ENCODE measurements at regions not wholly inside any gene's neighbourhood (a gene's known extent, or its start where the extent isn't known, plus 50 kb on each side); places are given as distances from the start of the nearest gene placed in this dataset.
A peak's percentile ranks its signal among the peaks of the same experiment; 100 is the strongest.
"Not testable (repeated sequence)": the region's sequence is repeated elsewhere in the genome, so short reads cannot be mapped to it uniquely, and the experiment has no call there.

DNA sequence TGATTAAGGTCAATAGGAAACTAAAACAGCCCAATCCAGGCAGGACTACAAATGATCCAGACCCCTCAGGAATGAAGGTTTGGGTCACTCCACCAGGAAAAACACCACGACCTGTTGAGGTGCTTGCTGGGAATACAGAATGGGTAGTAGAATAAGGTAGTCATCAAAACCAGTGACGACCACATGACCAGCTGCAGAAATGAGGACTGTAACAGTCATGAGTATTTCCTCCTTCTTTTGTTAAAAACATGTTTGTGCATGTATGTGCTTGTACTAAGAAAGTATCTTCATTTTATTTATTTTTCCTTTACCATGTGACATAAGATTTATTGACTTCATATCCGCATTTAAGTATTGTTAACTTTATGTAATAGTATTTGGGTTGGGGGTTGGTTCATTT lies 603.5 kb upstream of the NR3C2 start:
- Histone ChIP-seq H3K36me3 (no peaks in the 10 kb centered on the region), H3K27me3 (no peaks in the 10 kb centered on the region), H3K27ac (no peak overlapping the region), H3K4me3 (no peak overlapping the region), H3K9me3 (no peaks in the 10 kb centered on the region), H3K4me1 (no peaks in the 10 kb centered on the region)
- TF ChIP-seq, protein P1, sequence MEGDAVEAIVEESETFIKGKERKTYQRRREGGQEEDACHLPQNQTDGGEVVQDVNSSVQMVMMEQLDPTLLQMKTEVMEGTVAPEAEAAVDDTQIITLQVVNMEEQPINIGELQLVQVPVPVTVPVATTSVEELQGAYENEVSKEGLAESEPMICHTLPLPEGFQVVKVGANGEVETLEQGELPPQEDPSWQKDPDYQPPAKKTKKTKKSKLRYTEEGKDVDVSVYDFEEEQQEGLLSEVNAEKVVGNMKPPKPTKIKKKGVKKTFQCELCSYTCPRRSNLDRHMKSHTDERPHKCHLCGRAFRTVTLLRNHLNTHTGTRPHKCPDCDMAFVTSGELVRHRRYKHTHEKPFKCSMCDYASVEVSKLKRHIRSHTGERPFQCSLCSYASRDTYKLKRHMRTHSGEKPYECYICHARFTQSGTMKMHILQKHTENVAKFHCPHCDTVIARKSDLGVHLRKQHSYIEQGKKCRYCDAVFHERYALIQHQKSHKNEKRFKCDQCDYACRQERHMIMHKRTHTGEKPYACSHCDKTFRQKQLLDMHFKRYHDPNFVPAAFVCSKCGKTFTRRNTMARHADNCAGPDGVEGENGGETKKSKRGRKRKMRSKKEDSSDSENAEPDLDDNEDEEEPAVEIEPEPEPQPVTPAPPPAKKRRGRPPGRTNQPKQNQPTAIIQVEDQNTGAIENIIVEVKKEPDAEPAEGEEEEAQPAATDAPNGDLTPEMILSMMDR (IDR thresholded peaks at IDR 0.05) = no peak
- no peak for TF ChIP-seq POLR2A (IDR thresholded peaks at IDR 0.05)
- DNase-seq = no peak

DNA sequence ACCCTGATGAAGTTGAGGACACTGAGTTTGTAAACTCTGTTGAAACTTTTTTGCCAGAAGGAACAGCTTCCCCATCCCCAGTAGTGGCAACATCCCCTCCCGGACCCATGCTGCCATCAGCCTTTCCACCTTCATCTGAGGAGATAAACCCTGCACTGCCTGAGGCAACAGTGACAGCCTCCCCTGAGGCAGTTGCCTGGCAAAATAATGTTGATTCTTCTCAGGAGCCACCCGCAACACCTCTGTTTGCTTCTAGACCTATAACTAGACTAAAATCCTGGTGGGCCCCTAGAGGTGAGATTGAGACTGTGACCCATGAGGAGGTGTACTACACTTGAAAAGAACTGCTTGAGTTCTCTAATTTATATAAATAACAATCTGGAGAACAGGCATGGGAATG lies 597.6 kb upstream of the NR3C2 start:
- H3K27ac ChIP-seq, H3K36me3 ChIP-seq, H3K27me3 ChIP-seq, H3K4me3 ChIP-seq, H3K9me3 ChIP-seq, DNase-seq, H3K4me1 ChIP-seq: not testable (repeated sequence)

DNA sequence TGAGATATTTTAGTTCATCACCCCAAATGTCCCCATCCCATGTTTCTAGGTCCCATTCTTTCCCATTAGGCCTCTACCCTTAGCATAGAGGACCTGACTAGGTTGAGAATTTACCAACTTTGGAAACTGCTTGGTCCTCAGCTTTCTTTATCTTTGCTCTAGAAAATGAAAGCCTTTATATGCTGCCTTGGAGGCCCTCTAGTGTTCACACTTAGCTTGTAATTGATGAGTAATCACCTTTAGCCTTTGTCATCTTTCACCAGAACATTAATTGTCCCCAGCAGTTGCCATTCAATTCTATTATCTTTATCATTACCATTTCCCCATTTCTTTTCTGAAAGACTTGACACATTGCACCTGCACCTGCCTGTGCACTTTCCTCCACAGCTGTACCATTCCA lies 589.2 kb upstream of the NR3C2 start:
- Histone ChIP-seq H3K4me1 (no peaks in the 10 kb centered on the region), H3K27ac (no peak overlapping the region), H3K27me3 (no peaks in the 10 kb centered on the region), H3K4me3 (no peak overlapping the region), H3K9me3 (no peaks in the 10 kb centered on the region), H3K36me3 (no peaks in the 10 kb centered on the region)
- no peak for DNase-seq
- TF ChIP-seq, protein P1 (IDR thresholded peaks at IDR 0.05) = peak in 4 of 6 experiments; percentile 28 to 86 (median 80)
- no peak for TF ChIP-seq POLR2A (IDR thresholded peaks at IDR 0.05)

DNA sequence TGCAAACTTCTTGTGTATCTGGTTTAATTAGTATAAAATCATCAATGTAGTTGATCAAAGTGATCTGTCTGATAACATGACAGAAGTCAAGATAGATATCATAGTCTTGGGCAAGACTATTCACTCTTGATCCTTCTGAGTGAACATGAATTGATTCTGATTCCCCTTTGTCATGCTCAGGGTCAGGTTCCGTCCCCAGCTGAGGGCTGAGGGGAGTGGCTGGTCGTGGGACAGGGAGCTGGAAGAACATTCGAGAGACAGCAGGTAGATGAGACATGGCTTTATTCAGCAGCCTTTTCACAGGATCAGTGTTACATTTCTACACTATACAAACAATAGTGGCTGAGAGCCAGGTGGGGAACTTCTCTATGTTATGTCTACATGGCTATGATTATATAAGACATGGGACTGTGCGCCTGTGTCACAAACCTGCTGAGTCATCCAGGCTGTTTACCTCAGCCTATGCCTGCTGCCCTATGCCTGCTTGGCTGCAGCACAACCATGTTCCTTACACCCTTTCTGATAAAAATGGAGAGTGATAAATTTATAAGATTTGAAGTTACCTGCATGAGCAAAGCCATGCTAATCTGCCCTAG lies 586.9 kb upstream of the NR3C2 start:
- H3K27me3 ChIP-seq = no peaks in the 10 kb centered on the region
- H3K36me3 ChIP-seq = no peaks in the 10 kb centered on the region
- H3K27ac ChIP-seq = no peak overlapping the region
- peak in 1 of 3 donors; percentile 58 for DNase-seq
- TF ChIP-seq, protein P1 (IDR thresholded peaks at IDR 0.05) = no peak
- TF ChIP-seq POLR2A (IDR thresholded peaks at IDR 0.05) = no peak
- no peaks in the 10 kb centered on the region for H3K4me1 ChIP-seq
- H3K9me3 ChIP-seq = no peaks in the 10 kb centered on the region
- H3K4me3 ChIP-seq = no peak overlapping the region

DNA sequence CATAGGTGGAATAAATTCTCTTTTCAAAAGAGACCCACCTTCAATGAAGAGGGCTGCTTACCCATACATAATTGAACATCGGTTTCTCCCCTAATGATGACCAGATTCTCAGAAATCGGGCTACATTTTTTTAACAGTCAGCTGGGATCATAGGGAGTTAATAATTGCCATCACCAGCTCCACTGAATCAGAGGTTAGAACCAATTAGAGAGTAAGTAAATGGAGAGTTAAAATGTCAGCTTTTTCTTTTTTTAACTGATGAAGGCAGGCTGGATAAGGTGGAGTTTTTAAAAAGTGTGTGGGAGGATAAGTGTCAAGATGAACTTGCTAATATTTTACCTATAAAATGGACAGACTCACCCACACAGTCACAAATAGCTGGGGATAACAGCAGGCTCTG lies 584.5 kb upstream of the NR3C2 start:
- no peaks in the 10 kb centered on the region for H3K4me1 ChIP-seq
- H3K27me3 ChIP-seq = no peaks in the 10 kb centered on the region
- H3K4me3 ChIP-seq = no peak overlapping the region
- H3K36me3 ChIP-seq = no peaks in the 10 kb centered on the region
- no peak for DNase-seq
- no peak overlapping the region for H3K27ac ChIP-seq
- TF ChIP-seq POLR2A (IDR thresholded peaks at IDR 0.05) = no peak
- TF ChIP-seq, protein P1 (IDR thresholded peaks at IDR 0.05) = no peak
- H3K9me3 ChIP-seq = no peaks in the 10 kb centered on the region

DNA sequence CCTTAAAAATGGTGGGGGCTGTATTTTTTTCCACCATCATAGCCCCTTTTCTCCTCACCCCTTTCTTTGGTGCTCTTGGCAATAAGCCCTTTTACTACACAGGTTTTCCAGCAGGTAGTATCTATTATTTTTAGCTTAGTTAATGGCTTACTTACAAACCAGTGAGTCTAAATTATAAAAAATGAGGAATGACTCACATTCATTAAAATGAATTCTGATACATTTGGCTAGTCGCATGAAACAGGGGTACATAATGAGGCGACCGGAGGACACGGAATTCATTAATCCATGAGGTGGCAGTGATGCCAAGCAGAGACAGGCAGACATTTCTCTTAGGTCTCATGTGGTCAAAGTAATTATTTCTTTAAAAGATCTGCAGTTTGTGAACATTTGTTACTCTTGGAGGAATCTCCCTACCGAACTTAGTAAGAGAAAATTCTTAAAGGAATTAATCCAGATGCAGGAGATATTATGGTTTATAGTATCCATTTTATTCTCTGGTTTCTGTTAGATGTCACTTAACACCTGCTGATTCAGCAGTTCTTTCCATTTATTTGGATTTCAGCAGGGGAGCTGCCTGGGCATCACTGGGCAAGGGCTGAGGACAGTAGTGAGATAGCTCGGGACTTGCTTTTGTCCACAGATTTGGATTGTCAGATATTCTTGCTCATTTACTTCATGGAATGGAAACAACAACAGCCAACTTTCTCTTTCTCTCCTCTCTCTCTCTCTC lies 575.0 kb upstream of the NR3C2 start:
- Histone ChIP-seq H3K27me3 (no peaks in the 10 kb centered on the region), H3K27ac (no peak overlapping the region), H3K36me3 (no peaks in the 10 kb centered on the region), H3K4me1 (no peaks in the 10 kb centered on the region), H3K4me3 (no peak overlapping the region), H3K9me3 (no peaks in the 10 kb centered on the region)
- TF ChIP-seq POLR2A (IDR thresholded peaks at IDR 0.05) = no peak
- TF ChIP-seq, protein P1 (IDR thresholded peaks at IDR 0.05) = no peak
- no peak for DNase-seq

Measured in Peyer's patch (tissue), 4 donors.